T-helper 1 cell treated with Interleukin-12 subunit alpha and Interleukin-12 subunit beta and Interleukin-4 antibody, amounts not matched to agents 30 ng/mL and 1 ng/mL, for 36 hours (primary cell): ENCODE measurements at regions not wholly inside any gene's neighbourhood (a gene's known extent, or its start where the extent isn't known, plus 50 kb on each side); places are given as distances from the start of the nearest gene placed in this dataset.

ENCODE experiments used
- intact Hi-C: fragments of 100-400 bp; cut with micrococcal nuclease; formaldehyde crosslinking; loops from one replicate; pipeline ENCODE4 v1.15.1; 2024

GRCh38 chr1:209248649-209249279 lies 334.8 kb upstream of the CAMK1G start:
- intact Hi-C loops = loop anchor here (1.0 kb wide), 4 partner anchors 46 to 596 kb away; no protein-coding TSS in a partner anchor

GRCh38 chr1:209249280-209249670 lies 334.2 kb upstream of the CAMK1G start:
- intact Hi-C loops = no loop called here

DNA sequence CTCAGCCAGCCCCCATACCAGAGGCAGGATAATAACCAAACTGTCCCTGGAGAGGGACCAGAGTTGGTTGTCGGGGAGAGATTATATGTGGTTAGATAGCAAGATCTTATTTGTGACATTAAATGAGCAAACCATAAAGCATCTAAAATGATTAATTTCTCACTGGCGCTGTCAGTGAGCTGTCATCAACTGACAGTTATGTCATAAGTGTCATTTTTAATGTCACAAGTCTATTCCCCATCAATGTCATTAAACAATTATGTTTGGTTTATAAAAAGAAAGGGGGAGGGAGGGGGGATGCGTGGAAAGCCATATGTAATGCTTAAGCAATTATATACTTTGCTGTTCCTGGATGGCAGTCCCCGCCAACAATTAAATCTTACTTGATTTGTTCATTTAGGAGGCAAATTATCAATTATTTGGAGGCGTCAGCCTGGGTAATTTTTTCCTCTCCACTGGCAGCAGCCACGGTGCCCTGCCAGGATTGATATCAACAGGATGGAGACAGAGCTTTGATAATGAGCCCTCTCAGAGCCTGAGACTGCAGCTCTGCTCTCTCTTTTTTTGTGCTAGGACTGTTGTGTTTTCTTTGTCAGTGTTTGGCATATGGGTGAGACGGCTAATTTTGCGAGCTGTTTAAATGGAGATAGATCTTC lies 333.6 kb upstream of the CAMK1G start:
- intact Hi-C loops = no loop called here

DNA sequence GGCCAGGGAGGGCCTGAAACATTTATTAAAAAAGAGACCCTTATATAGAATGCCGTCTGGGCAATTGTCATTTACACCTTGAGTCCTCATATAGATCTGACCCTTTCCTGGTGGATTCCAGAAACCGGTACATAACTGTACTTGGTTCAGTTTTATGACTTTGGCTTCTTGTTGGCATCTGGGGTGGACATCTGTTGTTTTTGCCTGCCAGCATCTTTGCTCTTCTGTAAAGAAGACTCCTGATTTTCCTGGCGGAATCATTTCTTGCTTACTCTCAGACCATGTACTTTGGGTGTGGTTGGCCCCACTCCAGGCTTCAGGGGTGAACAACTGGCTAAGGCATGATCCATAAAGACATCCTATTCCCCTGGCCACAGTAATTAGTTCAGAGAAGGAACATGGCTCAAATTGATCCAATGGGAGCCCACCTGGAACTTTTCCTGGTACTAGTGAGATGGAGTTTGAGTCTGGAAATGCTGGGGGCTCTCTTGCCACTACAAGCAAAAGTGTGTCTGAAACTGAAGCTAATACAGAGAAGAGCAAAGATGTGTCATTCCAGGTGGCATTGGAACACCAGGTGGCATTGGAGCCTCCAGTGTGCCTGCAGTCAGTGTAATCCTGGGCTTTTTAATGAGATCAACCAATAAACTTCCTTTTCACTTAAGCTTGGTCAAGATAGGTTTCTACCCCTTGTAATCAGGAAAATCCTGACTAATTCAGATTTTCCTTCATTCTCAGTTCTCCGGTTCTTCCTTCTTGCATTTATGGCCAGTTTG lies 332.5 kb upstream of the CAMK1G start:
- intact Hi-C loops = no loop called here

GRCh38 chr1:209256766-209257350 lies 326.7 kb upstream of the CAMK1G start:
- intact Hi-C loops = no loop called here

DNA sequence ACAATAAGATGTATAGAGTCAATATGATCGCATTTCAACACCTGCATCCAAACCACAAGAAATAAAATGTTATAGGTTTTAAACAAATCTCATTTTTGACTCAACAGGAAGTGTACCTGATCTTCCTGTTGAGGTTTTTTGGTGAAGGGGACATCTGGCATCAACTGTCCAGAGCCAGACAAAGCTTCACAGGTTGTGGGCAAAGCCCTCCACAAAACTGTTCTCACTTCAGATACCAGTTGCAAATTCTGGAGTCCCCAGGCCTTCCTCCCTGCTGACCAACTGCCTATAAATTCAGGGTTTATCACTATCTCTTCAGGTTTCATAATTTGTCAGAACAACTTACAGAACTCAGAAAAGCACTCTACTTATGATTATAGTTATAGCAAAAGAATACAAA lies 326.1 kb upstream of the CAMK1G start:
- intact Hi-C loops = no loop called here

GRCh38 chr1:209260136-209260535 lies 323.4 kb upstream of the CAMK1G start:
- intact Hi-C loops = no loop called here

DNA sequence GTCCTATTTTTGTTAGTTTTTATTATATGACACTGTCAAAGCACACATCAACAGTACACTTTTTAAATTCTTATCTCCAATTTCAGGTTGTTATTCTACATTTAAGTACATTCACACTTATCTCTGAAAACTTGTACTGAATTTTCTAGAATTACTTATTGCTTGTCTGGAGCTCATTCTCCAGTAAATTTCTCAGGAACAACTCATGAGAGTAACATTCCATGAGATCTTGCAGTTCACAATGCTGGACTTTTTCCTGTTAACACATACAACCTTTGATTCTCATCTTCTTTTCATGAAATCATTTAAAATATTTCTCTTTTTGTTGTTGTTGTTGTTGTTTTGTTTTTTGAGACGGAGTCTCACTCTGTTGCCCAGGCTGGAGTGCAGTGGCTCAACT lies 320.9 kb upstream of the CAMK1G start:
- intact Hi-C loops = no loop called here

DNA sequence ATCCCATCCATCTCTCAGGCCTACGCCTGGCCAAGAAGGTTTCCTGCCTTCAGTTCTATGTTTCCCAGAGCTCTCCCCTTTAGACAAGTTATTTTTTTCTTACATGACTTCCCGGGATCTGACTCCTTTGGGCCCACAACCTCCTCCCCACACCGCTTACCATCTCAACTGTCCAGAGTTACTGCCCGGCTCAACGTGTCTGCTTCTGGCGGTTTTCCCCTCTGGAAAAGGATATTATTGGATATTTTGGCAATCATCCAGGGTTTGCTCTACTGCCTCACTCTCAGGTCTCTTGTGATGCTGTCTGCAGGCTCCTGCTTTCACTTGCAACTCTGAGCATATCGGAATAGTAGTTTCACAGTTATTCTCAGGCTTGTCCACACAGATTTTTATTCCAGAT lies 318.2 kb upstream of the CAMK1G start:
- intact Hi-C loops = no loop called here

- intact Hi-C loops = no loop called here
Observed at GRCh38 chr1:209266590-209267205, 316.8 kb upstream of the CAMK1G start.

- intact Hi-C loops = no loop called here
Observed at GRCh38 chr1:209267968-209268367, 315.5 kb upstream of the CAMK1G start.

GRCh38 chr1:209268479-209268878 lies 315.0 kb upstream of the CAMK1G start:
- intact Hi-C loops = no loop called here

DNA sequence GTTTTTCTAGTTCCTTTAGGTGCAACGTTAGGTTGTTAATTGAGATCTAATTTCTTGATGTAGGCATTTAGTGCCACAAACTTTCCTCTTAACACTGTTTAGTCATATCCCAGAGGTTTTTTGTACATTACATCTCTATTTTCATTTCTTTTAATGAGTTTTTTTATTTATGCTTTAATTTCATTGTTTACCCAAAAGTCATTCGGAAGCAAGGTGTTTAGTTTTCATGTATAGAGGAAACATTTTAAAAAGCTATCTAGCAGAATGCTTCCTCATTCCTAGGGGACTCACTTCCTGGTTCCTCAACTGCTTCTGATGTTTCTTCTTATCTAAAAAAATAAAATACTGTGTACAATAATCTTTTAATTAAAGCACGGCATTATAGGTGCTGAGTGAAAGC lies 307.2 kb upstream of the CAMK1G start:
- intact Hi-C loops = no loop called here

DNA sequence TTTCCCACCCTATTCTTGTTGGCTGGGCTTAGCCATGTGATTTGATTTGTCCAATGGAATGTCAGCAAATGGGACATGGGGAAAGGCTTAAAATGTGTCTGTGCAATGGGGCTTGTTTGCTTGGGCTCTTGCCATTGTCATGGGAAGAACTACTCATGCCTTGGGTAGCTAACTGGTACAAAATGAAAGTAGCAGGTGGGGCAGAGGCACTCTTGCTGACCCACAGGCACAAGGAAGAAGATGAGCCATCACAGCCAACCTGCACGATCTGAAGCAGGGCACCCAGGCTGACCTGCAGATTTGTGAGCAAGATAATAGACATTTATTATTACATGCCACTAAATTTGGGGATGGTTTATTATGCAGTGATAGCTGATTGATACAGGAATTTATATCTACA lies 305.9 kb upstream of the CAMK1G start:
- intact Hi-C loops = no loop called here

- intact Hi-C loops = no loop called here
Observed at GRCh38 chr1:209291715-209292114, 291.8 kb upstream of the CAMK1G start.

DNA sequence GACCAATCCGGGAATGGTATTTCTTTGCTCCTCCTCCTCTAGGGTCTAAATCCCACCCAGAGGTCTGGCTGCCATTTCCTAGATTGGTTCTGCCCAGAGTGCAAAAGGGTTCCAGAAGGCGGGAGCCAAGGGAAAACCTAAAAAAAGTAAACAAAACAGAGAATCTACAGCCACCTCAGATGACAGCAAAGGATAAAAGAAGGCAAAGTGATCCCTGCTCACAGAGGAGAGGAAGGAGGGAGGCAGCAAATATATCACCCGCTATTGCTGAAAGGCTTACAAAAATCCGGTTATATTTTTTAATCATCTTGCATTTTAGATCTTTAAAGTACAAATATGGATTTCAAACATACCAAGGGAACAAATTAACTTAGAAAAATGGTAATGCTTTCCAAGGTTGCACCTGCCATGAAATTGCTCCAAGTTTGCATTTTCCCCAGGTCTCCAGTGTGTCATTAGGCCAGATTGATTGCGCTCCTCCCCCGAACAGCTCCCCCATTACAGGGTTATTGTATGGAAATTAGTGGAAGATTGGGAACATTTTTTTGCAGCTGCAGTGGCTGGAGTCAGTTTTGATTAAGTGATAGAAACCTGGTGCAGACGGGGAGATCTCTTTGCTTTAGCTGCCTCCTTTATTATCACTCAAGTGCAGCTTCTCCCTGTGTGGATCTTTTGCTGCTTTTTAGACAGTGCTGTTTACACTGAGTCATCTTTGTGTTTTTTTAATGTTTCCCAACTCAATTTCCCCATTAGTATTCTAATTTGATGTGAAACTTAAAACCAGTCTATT lies 280.5 kb upstream of the CAMK1G start:
- intact Hi-C loops = no loop called here

GRCh38 chr1:209304166-209304565 lies 279.3 kb upstream of the CAMK1G start:
- intact Hi-C loops = no loop called here

DNA sequence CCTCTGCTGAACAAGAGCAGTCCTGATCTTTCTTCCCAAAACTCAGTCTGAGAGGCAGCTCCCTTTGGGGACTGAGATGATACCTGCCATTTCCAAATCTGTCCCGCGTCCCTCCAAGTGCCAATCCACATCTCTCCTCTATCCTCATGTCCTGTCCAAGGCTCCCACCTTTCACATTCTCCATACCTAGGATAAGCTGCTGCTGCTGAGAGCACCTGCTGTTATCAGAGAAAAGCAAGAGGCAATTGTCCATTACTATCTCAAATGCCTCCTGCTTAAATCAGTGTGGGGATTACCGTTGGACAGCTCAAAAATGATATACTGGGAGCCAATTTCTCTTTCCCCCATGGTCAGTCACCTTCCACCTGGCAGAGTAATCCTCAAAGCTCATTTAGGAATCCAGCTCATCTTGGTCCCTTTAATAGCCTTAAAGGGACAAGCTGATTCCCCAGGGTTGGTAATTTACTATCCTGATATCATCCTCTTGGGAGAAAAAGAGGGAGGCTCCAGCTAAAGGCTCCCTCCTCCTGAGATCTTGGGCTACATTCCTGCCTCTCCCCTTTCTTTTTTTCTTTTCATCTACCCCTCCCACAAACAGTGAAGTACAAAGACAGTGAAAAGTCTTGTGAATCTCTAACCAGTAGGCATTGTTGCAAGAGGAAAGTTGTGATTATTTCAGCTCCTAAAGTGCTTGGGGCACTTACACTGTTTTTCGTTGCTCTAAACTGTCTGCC lies 278.1 kb upstream of the CAMK1G start:
- intact Hi-C loops = no loop called here

- intact Hi-C loops = no loop called here
Observed at GRCh38 chr1:209307846-209308245, 275.7 kb upstream of the CAMK1G start.

GRCh38 chr1:209309198-209309597 lies 274.3 kb upstream of the CAMK1G start:
- intact Hi-C loops = no loop called here
